Lower leg skin (tissue), 3 donors: ENCODE measurements at regions not wholly inside any gene's neighbourhood (a gene's known extent, or its start where the extent isn't known, plus 50 kb on each side); places are given as distances from the start of the nearest gene placed in this dataset.

ENCODE experiments used
- POLR2A ChIP-seq, 2 donors: fragments of 450-650 bp; IDR thresholded peaks; one replicate each; pipeline ENCODE4 v1.6.1; 2016 to 2017; ENCODE audit warnings: antibody characterized with exemption in 2 of 2, mild to moderate bottlenecking in 1 of 2, moderate library complexity in 1 of 2
- TF ChIP-seq, protein P1 (sequence below), 3 donors: fragments of 450-650 bp; IDR thresholded peaks; one replicate each; pipeline ENCODE4 v1.5.1; 2016; ENCODE audit warnings: antibody characterized with exemption in 3 of 3, mild to moderate bottlenecking in 3 of 3, moderate library complexity in 2 of 3

DNA sequence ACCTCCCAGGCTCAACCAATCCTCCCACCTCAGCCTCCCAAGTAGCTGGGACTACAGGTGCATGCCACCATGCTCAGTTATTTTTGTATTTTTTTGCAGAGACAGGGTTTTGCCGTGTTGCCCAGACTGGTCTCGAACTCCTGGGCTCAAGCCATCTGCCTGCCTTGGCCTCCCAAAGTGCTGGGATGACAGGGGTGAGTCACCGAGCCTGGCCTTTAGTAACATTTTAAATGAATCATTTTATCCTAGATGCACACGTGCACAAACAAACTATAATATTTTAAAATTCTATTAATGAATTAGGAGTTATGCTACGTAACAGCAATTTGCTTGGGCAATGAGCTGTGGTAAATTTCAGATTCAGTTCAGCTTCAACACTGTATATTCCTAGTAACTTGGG lies 862.5 kb upstream of the ID2 start:
- TF ChIP-seq, protein P1, sequence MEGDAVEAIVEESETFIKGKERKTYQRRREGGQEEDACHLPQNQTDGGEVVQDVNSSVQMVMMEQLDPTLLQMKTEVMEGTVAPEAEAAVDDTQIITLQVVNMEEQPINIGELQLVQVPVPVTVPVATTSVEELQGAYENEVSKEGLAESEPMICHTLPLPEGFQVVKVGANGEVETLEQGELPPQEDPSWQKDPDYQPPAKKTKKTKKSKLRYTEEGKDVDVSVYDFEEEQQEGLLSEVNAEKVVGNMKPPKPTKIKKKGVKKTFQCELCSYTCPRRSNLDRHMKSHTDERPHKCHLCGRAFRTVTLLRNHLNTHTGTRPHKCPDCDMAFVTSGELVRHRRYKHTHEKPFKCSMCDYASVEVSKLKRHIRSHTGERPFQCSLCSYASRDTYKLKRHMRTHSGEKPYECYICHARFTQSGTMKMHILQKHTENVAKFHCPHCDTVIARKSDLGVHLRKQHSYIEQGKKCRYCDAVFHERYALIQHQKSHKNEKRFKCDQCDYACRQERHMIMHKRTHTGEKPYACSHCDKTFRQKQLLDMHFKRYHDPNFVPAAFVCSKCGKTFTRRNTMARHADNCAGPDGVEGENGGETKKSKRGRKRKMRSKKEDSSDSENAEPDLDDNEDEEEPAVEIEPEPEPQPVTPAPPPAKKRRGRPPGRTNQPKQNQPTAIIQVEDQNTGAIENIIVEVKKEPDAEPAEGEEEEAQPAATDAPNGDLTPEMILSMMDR (IDR thresholded peaks at IDR 0.05) = no peak
- no peak for TF ChIP-seq POLR2A (IDR thresholded peaks at IDR 0.05)
